Jurkat, Clone E6-1 (cell line): ENCODE measurements at regions not wholly inside any gene's neighbourhood (a gene's known extent, or its start where the extent isn't known, plus 50 kb on each side); places are given as distances from the start of the nearest gene placed in this dataset.

Experiments
- DNase-seq: peaks from one replicate; pipeline ENCODE4 v3.0.0-alpha.2; 2011; ENCODE audit warnings: low read depth, low spot score
- H3K4me3 ChIP-seq: 2 replicates; pipeline ENCODE4 v1.5.1; 2011; ENCODE audit warnings: mild to moderate bottlenecking, low read length, control low read depth, moderate library complexity

GRCh38 chr17:33352526-33352925, 59.4 kb upstream of the ASIC2 start:
- DNase-seq = no peak
- no peak overlapping the region for H3K4me3 ChIP-seq

- H3K4me3 ChIP-seq = no peak overlapping the region
- DNase-seq = no peak
Observed at GRCh38 chr17:33356266-33356665, 63.2 kb upstream of the ASIC2 start.

GRCh38 chr17:33363475-33363874, 70.4 kb upstream of the ASIC2 start:
- no peak for DNase-seq
- no peak overlapping the region for H3K4me3 ChIP-seq

GRCh38 chr17:33366960-33367359, 73.9 kb upstream of the ASIC2 start:
- DNase-seq = no peak
- no peak overlapping the region for H3K4me3 ChIP-seq

- no peak overlapping the region for H3K4me3 ChIP-seq
- no peak for DNase-seq
Observed at GRCh38 chr17:33369149-33369548, 76.1 kb upstream of the ASIC2 start.

- no peak overlapping the region for H3K4me3 ChIP-seq
- DNase-seq = no peak
Observed at GRCh38 chr17:33369876-33370275, 76.8 kb upstream of the ASIC2 start.

- H3K4me3 ChIP-seq = no peak overlapping the region
Observed at GRCh38 chr17:33370401-33370800, 77.3 kb upstream of the ASIC2 start.

GRCh38 chr17:33371377-33371776, 78.3 kb upstream of the ASIC2 start:
- no peak overlapping the region for H3K4me3 ChIP-seq
- DNase-seq = no peak

More at GRCh38 chr17:33370401-33370800, 77.3 kb upstream of the ASIC2 start:
- no peak for DNase-seq

- no peak for DNase-seq
Observed at GRCh38 chr17:33373273-33373672, 80.2 kb upstream of the ASIC2 start.

GRCh38 chr17:33375103-33375502, 82.0 kb upstream of the ASIC2 start:
- no peak for DNase-seq
- H3K4me3 ChIP-seq = no peak overlapping the region

More at GRCh38 chr17:33373273-33373672, 80.2 kb upstream of the ASIC2 start:
- H3K4me3 ChIP-seq = no peak overlapping the region

GRCh38 chr17:33375783-33376182, 82.7 kb upstream of the ASIC2 start:
- DNase-seq = no peak

GRCh38 chr17:33377837-33378595, 84.9 kb upstream of the ASIC2 start:
- no peak for DNase-seq
- no peak overlapping the region for H3K4me3 ChIP-seq

More at GRCh38 chr17:33375783-33376182, 82.7 kb upstream of the ASIC2 start:
- H3K4me3 ChIP-seq = no peak overlapping the region

GRCh38 chr17:33381201-33381600, 88.1 kb upstream of the ASIC2 start:
- no peak for DNase-seq
- H3K4me3 ChIP-seq = no peak overlapping the region

- DNase-seq = no peak
- no peak overlapping the region for H3K4me3 ChIP-seq
Observed at GRCh38 chr17:33383488-33384023, 90.5 kb upstream of the ASIC2 start.

GRCh38 chr17:33385133-33385532, 92.0 kb upstream of the ASIC2 start:
- H3K4me3 ChIP-seq = no peak overlapping the region
- DNase-seq = no peak

- DNase-seq = no peak
- no peak overlapping the region for H3K4me3 ChIP-seq
Observed at GRCh38 chr17:33385713-33386112, 92.6 kb upstream of the ASIC2 start.

GRCh38 chr17:33387406-33387805, 94.3 kb upstream of the ASIC2 start:
- H3K4me3 ChIP-seq = no peak overlapping the region
- no peak for DNase-seq

GRCh38 chr17:33389504-33390135, 96.5 kb upstream of the ASIC2 start:
- no peak overlapping the region for H3K4me3 ChIP-seq
- DNase-seq = no peak

- no peak overlapping the region for H3K4me3 ChIP-seq
- DNase-seq = no peak
Observed at GRCh38 chr17:33390479-33391176, 97.5 kb upstream of the ASIC2 start.

- no peak overlapping the region for H3K4me3 ChIP-seq
- no peak for DNase-seq
Observed at GRCh38 chr17:33396818-33397217, 103.7 kb upstream of the ASIC2 start.
